Ovary (tissue), 3 donors: ENCODE measurements at regions not wholly inside any gene's neighbourhood (a gene's known extent, or its start where the extent isn't known, plus 50 kb on each side); places are given as distances from the start of the nearest gene placed in this dataset.

ENCODE experiments used
- POLR2A ChIP-seq: fragments of 450-650 bp; IDR thresholded peaks from one replicate; pipeline ENCODE4 v1.6.1; 2017; ENCODE audit warnings: antibody characterized with exemption, mild to moderate bottlenecking, moderate library complexity
- TF ChIP-seq, protein P1 (sequence below), 3 donors: fragments of 450-650 bp in 2 of 3; fragments of 200-600 bp in 1 of 3; IDR thresholded peaks; one replicate each; pipeline versions ENCODE4 v1.5.1 to v1.8.0; 2016 to 2022; ENCODE audit warnings: antibody characterized with exemption in 3 of 3, mild to moderate bottlenecking in 1 of 3
- donor health status: DM: no; HTN: no; CAD: no.

DNA sequence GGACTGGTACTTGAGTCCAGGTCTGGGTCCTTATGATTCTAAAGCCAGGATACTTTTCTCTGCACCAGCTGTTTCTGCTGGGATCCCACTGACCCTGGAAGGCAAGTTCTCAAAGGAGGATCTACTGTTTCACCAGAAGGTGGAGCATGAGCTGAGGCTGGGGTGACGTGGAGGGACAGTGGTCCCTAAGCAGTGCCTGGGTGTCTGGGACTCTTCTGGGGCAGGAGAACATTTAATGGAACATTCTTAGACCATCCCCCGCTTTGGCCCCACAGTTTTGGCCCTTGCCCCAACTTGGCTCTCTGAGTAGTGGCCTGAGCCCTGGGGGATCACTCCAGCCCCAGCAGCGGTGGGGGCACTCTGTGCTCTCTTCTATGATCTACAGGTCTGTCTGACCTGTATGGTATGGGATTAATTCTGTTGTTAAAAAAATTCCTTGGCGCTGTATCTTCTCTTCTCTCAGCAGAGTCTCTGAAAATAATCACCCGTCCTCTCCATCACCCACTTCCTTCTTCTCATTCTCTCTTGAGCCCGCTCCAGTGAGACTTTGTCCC, 60.3 kb upstream of the CSF3R start:
- TF ChIP-seq, protein P1, sequence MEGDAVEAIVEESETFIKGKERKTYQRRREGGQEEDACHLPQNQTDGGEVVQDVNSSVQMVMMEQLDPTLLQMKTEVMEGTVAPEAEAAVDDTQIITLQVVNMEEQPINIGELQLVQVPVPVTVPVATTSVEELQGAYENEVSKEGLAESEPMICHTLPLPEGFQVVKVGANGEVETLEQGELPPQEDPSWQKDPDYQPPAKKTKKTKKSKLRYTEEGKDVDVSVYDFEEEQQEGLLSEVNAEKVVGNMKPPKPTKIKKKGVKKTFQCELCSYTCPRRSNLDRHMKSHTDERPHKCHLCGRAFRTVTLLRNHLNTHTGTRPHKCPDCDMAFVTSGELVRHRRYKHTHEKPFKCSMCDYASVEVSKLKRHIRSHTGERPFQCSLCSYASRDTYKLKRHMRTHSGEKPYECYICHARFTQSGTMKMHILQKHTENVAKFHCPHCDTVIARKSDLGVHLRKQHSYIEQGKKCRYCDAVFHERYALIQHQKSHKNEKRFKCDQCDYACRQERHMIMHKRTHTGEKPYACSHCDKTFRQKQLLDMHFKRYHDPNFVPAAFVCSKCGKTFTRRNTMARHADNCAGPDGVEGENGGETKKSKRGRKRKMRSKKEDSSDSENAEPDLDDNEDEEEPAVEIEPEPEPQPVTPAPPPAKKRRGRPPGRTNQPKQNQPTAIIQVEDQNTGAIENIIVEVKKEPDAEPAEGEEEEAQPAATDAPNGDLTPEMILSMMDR (IDR thresholded peaks at IDR 0.05) = no peak
- TF ChIP-seq POLR2A = no peak
